Bronchial epithelial cell (primary cell): ENCODE measurements at regions not wholly inside any gene's neighbourhood (a gene's known extent, or its start where the extent isn't known, plus 50 kb on each side); places are given as distances from the start of the nearest gene placed in this dataset.

Experiments
- DNase-seq: peaks from one replicate; pipeline ENCODE4 v3.0.0-alpha.2; 2010; ENCODE audit warnings: low read depth
- FAIRE-seq: peaks from 2 replicates; lab custom pipeline; 2011; peaks lifted over from hg19 to GRCh38; lab: Jason Lieb, UNC
- H3K27me3 ChIP-seq: 2 replicates; pipeline ENCODE4 v1.5.1; 2011; ENCODE audit warnings: low read length; ENCODE audit not compliant: control insufficient read depth, insufficient read depth
- H3K36me3 ChIP-seq: 2 replicates; pipeline ENCODE4 v1.5.1; 2011; ENCODE audit warnings: low read length; ENCODE audit not compliant: control insufficient read depth, insufficient read depth
- H3K4me3 ChIP-seq: 2 replicates; pipeline ENCODE4 v1.5.1; 2011; ENCODE audit warnings: mild to moderate bottlenecking, low read depth, low read length, control low read depth
- TF ChIP-seq, protein P1 (sequence below): IDR thresholded peaks from 2 replicates; pipeline ENCODE4 v1.5.1; 2011; ENCODE audit warnings: mild to moderate bottlenecking, moderate library complexity, low read length, control low read depth, inconsistent platforms; ENCODE audit not compliant: insufficient read depth, severe bottlenecking

DNA sequence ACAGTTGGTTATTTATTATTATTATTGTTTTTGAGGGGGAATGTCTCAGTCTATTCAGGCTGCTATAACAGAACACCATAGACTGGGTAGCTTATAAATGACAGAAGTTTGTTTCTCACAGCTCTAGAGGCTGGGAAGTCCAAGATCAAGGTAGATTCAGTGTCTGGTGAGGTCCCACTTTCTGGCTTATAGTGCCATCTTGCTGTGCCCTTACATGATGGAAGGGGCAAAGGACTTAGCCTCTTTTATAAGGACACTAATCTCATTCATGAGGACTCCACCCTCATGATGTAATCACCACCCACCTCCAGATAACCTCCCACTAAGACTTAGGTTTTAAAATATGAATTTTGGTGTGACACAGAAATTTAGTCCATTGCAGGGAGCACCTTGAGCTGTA is 224.6 kb downstream of the HAPSTR1 start:
- H3K27me3 ChIP-seq: no peaks in the 10 kb centered on the region
- DNase-seq (no peak), FAIRE-seq (no peak)
- TF ChIP-seq, protein P1, sequence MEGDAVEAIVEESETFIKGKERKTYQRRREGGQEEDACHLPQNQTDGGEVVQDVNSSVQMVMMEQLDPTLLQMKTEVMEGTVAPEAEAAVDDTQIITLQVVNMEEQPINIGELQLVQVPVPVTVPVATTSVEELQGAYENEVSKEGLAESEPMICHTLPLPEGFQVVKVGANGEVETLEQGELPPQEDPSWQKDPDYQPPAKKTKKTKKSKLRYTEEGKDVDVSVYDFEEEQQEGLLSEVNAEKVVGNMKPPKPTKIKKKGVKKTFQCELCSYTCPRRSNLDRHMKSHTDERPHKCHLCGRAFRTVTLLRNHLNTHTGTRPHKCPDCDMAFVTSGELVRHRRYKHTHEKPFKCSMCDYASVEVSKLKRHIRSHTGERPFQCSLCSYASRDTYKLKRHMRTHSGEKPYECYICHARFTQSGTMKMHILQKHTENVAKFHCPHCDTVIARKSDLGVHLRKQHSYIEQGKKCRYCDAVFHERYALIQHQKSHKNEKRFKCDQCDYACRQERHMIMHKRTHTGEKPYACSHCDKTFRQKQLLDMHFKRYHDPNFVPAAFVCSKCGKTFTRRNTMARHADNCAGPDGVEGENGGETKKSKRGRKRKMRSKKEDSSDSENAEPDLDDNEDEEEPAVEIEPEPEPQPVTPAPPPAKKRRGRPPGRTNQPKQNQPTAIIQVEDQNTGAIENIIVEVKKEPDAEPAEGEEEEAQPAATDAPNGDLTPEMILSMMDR: no peak
- no peaks in the 10 kb centered on the region for H3K36me3 ChIP-seq
- H3K4me3 ChIP-seq: no peak overlapping the region

DNA sequence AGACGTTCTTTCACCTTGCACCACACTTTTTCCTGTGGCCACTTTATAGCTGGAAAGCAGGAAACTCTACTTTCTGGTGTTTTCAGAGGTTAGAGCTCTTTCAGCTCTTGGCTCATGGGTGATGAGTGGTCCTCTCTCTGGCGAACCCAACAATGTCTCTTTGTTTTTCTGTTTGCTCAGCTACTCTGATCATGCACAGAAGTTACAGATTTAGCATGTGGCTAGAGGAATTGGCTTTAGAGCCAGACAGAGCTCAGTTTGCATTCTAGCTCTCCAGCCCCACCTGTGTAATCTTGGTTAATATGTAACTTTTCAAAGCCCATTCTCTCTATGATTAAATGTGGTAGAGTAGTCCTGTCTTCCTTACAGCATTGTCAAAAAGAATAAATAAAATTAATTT is 225.2 kb downstream of the HAPSTR1 start:
- no peaks in the 10 kb centered on the region for H3K27me3 ChIP-seq
- DNase-seq (no peak), FAIRE-seq (no peak)
- no peaks in the 10 kb centered on the region for H3K36me3 ChIP-seq
- no peak overlapping the region for H3K4me3 ChIP-seq
- TF ChIP-seq, protein P1: no peak

DNA sequence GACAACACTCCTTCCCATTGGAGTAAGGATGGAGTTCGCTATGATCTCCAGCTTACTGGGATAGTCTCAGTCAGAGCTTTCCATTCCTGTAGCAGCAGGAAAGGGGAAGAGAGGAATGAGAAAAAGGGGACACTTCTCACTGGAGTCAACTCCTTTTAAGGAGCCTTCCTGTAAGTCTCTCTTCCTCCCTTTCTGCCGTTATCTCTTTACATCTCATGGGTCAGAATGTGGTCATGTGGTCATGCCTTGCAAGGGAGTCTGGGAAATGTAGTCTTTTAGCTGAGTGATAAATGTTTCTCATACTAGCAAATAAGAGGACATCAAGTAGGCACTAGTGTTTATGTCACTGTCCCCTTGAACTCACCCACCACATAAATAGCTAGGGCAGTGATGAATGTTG is 227.3 kb downstream of the HAPSTR1 start:
- DNase-seq (no peak), FAIRE-seq (peak; percentile 13)
- Histone ChIP-seq H3K36me3 (no peaks in the 10 kb centered on the region), H3K27me3 (no peaks in the 10 kb centered on the region), H3K4me3 (no peak overlapping the region)
- TF ChIP-seq, protein P1: no peak

DNA sequence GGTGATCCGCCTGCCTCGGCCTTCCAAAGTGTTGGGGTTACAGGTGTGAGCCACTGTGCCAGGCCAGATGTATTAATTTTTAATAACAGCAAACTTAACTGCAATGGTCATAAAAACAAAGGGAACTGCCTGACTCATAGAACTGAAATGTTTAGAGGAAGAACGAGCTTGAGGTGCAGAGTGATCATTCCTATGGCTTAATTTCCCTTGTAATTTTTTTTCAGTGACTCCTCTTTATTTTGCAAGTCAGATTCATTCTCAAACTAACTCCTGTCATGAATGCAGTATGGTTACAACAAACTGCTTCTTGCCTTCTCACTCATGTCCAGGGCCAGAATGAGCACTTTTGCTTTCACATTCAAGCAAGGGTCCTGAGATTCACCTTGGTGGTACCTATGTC is 231.3 kb downstream of the HAPSTR1 start:
- no peaks in the 10 kb centered on the region for H3K36me3 ChIP-seq
- DNase-seq (peak; percentile 38), FAIRE-seq (peak; percentile 58)
- TF ChIP-seq, protein P1: no peak
- H3K4me3 ChIP-seq: no peak overlapping the region
- no peaks in the 10 kb centered on the region for H3K27me3 ChIP-seq

DNA sequence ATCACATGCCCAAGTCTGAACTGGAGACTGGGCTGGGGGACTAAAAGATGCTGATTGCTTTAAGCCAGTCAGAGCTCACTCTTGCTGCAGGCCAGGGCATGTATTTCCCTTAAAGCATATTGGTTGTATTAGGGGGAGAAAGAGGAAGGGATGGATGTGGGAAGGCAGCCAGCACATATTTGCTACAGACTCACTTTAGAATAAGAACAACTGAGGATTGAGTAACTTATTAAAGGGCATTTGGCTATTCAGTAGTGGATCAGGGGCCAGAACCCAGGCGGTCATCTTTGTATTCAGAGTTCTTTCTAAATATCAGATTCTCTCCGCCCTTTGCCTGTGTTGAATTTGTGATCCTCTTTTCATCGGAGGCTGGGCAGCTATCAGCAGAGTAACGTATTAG is 231.7 kb downstream of the HAPSTR1 start:
- FAIRE-seq (no peak), DNase-seq (peak; percentile 20)
- Histone ChIP-seq H3K36me3 (no peaks in the 10 kb centered on the region), H3K4me3 (no peak overlapping the region), H3K27me3 (no peaks in the 10 kb centered on the region)
- TF ChIP-seq, protein P1: no peak

DNA sequence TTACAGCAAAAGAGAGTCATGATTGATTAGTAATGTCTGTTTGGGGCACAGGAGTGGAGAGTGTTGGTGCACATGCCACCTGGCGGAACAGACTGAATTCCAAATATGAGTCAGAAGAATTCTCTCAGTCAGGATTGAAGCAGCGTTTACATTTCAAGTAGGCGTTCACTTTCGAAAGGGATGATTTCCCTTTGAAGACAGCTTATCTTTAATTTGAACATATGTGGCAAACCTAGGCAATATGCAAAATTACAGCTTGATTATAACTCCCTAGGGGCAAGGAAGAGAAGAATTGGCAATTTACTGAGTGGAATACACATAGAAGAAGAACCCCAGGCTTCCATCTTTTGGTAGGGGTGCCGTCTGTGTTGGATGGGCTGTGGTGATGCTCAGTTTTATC is 235.8 kb downstream of the HAPSTR1 start:
- Histone ChIP-seq H3K4me3 (no peak overlapping the region), H3K36me3 (no peaks in the 10 kb centered on the region), H3K27me3 (no peaks in the 10 kb centered on the region)
- DNase-seq (no peak), FAIRE-seq (no peak)
- TF ChIP-seq, protein P1: no peak
